NCI-H146 treated with DMSO at 0.1 percent for 48 hours (cell line): ENCODE measurements at regions not wholly inside any gene's neighbourhood (a gene's known extent, or its start where the extent isn't known, plus 50 kb on each side); places are given as distances from the start of the nearest gene placed in this dataset.
A peak's percentile ranks its signal among the peaks of the same experiment; 100 is the strongest.

Source experiments
- DNase-seq: peaks from one replicate; lab custom pipeline; 2025; ENCODE audit not compliant: unreplicated experiment; lab: John Stamatoyannopoulos, UW

GRCh38 chr9:28883234-28883633, 1310.0 kb upstream of the C9orf72 start:
- no peak for DNase-seq

DNA sequence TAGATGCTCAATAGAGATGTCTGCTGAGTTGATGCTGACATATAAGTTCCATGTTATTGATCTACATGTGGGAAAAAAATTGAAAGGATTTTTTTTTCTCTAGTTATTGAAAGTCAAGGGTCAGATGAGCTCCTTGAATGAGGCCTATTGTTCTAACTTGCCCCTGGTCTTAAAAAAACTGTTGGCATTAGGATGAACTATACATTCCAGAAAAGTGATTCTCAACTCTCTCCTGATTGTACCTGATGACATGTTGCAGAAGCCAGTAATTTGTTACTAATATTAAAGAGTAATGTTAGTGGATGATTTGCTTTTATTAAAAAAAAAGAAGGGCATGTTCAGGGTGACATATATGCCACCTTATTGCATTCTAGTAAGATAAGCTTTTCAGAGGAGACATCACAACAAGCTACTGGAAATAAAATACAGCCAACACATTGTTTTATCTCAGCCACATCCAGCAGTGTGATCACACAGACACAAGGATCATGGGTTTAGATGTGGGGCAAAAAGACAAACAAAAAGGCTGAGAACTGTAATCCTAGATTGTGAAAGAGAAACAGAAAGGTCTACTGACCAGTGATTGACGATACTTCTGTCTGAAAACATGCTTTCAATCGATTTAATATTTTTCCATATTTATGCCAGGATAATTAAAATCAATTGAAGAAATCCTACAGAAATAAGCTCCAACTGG, 1314.1 kb upstream of the C9orf72 start:
- peak; percentile 69 for DNase-seq

DNA sequence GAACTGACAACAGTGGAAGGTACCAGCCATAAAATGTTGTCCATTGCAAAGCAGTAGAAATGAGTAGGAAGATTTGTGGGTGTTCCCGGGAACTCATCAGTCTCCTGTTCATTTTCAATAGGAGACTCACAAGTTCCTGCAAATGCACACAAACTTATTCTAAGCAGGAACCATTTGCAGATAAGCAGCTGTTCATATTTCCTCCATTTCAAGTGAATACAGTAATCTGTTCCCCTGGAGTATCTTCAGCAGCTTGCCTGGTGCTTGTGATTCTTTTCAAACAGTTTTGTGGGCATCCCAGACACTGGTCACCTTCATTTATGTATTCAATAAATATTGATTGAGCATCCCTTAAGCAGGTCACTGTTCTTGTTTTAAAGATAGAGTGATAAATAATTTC, 1315.5 kb upstream of the C9orf72 start:
- DNase-seq = no peak

- DNase-seq = no peak
These were observed 1319.3 kb upstream of the C9orf72 start for GRCh38 chr9:28892538-28892937.

DNA sequence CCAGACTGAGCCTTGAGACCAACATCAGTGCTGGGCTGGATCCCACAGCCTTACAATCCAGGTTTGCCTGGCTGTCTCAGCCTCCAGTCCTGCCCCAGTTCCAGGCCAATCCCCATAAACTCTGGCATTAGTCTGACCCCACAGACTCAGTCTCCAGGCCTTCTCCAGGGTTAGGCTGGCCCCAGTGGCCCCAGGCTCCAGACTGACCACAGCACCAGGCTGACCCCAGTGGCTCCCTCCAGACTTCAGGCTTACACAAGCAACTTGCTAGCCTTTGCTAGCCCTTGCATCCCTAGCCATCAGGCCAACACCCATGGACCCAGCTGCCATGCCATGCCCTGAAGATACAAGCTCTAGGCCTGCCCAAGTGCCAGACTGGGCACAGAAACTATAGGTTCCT, 1326.0 kb upstream of the C9orf72 start:
- no peak for DNase-seq

DNA sequence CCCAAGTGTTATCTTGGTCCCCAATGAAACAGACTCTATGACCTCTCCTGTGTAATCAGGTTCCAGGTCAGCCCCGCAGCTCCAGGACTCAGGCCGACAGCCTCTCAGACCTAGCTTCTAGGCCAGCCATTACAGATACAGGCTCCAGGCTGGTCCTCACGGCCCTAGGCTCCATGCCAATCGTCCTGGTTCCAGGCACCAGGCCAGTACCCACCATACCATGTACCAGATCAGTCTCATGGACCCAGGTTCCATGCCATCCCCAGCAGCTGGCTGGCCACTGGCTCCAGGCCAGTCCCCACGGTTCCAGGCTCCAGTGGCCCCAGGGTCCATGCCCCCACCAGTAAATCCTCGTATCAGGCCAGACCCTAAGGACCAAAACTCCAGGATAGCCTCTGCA, 1326.6 kb upstream of the C9orf72 start:
- DNase-seq = no peak

- no peak for DNase-seq
These were observed 1327.1 kb upstream of the C9orf72 start for GRCh38 chr9:28900406-28900805.

DNA sequence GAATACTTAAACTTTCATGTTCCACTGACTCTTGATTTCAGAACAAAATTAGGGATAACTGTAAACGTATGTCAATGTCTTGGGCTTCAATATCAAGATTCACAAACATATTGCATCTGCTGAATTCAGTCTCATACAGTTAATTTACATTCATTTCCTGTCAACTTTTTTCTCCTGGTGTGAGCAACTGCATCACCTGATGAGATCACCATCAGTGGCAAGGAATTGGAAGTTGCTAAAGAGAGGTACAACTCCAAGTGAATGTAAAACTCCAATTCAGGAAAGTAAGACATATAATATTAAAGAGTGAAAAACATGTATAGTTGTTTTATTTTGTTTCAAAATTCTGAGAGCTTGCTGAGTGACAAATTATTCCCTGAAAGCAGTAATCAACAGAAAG, 1336.2 kb upstream of the C9orf72 start:
- no peak for DNase-seq

DNA sequence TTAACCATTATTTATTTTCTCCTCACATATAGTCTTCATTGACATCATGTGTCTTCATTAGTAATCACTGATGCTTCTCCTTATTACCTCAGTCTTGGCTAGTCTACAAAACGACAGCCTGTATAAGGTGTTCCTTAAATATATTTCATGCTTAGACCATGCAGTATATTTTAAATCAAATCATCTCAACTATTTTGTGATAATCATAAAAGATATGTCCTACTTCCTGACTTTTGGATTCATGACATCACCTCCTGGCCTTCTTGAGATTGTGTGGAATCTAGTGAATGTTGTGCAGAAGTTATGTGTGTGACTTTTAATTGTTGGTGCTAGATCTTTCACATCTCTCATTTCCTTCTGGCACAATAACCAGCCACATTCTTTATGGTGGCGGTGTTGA, 1339.3 kb upstream of the C9orf72 start:
- DNase-seq = no peak

DNA sequence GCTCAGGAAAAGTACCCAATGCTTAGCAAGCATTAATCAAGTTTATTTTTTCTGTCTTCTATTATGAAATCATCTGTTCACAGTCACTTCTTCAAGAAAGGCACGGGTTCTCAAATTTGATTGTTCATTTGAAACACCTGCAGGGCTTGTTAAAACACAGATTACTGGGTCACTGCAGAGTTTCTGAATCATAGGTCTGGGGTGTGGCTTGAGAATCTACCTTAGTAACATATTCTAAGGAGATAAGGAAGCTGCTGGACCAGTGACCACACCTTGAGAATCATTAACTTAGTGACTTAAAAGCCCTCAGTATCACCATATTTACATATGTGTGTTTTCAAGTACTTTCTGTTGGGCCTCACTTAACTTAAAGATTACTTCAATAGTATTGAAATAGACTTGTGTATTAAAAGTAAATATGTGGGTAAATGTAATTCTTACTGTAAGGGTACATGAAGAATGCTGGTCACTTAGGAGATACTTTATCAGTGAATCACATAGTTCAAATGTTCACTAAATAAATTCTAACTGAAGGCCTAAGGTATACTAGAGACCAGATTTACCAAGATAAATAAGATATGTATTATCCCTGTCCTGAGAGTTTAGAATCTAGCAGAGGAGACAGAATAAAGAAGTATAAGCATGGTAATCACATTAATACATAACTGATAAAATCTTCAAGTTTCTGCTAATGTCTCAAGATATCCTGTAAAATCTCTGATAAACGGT, 1342.1 kb upstream of the C9orf72 start:
- DNase-seq = no peak

DNA sequence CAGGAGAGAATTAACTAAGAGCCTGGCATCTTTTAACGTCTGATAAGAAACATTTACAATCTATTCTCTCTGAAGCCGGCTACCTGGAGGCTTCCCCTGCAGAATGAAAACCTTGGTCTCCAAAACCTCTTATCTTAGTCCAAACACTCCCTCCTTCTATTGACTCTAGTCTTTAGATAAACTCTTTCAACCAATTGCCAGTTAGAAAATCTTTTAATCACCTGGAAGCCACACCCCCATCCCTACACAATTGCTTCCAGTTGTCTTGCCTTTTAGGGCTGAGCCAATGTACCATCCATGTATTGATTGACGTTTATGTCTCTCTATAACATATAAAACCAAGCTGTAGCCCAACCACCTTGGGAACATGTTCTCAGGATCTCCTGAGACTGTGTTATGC, 1343.1 kb upstream of the C9orf72 start:
- no peak for DNase-seq

DNA sequence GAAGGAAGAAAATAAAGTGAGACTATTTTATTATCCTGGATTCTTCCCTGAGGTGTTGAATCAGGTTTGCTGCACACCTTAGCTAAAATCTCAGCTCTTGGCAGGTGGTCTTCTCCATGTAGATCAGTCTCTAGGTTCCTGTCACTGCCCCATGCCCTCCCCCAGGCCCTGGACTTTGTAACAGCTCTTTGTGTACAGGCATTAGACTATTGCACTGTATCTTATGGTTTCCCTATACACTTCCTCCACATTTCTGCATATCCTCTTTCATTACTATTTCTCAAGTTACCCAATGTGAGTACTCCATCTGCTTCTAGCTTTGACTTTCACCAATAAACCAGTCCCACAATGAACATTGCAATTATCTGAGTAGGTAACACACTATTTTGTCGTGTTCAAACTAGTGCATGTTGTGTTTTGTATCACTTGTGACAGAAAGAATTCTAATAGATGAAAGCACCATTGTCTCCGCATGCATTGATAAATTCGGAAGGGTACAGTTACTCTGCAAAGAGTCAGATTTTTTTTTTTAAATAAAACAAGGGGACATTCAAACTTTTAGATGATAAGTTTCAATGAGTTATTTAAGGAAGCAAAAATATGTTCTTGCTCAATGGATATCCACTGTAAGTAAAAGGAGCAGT, 1348.7 kb upstream of the C9orf72 start:
- no peak for DNase-seq

DNA sequence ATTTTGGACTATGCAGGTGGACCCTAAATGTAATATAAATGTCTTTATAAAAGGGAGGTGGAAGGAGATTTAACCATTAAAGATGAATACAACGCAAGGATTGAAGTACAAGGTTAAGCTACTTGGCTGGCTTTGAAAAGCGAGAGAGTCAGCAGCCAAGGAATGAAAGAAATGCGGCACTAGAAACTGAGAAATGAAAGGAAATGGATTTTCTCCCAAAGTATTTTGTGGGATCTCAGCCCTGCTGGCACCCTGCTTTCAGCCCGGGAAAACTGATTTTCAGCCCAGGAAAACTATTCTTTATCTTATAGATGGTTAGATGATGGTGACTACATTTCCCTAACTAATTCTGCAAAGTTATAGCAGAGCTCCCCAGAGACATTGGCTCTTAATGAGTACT, 1349.6 kb upstream of the C9orf72 start:
- no peak for DNase-seq

DNA sequence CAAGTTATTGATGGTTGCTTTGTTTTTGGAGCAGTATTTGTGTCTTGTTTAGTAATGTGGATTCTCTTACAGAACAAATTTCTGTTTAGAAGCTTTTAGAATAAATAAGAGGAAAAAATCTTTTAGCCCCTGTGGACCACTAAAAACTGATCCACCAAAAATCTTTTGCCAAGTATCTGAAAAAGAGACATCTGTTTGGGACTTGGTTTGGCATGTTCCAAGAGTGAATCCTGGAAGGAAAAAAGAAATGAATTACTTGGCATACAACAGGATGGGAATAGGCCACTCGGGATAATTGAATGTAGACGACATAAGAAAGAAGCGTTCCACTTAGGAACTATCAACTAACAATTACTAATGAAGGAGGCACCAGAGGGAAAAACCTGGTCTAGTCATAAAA, 1350.1 kb upstream of the C9orf72 start:
- no peak for DNase-seq

DNA sequence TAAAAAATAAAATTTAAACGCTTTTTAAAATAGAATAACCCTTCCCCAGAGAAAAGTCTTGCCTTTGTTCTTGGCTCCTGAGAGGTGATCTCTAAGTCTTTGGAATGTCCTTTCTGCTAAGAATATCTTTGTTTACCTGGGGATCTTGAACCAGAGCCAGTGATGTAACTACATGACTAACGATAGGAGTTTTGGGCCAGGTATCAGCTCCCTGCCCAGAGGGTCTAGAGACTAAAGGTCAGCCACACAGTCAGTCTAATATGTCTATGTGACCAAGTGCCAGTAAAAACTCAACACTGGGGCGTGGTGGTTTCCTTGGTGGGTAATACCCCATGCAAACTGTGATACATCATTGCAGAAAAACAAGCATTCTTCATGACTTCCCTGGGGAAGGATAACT, 1351.9 kb upstream of the C9orf72 start:
- DNase-seq = no peak

GRCh38 chr9:28926306-28926705, 1353.0 kb upstream of the C9orf72 start:
- no peak for DNase-seq

DNA sequence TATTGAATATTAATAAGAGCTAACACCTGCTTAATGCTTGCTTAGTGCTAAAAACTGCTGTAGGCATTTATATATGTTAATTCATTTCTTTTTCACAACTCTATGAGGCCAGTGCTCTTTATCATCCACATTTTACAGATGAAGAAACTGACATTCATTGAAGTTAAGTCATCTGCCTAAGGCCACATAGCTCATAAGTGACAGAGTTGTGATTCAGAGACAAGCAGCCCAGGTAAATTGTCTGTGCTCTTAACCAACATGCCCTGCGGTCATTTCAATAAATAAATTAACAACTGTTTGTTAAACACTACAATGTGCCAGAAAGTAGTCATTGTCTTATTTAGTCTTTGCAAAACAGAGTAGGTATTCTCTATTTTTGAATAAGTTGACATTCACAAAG, 1354.4 kb upstream of the C9orf72 start:
- DNase-seq = peak; percentile 93

DNA sequence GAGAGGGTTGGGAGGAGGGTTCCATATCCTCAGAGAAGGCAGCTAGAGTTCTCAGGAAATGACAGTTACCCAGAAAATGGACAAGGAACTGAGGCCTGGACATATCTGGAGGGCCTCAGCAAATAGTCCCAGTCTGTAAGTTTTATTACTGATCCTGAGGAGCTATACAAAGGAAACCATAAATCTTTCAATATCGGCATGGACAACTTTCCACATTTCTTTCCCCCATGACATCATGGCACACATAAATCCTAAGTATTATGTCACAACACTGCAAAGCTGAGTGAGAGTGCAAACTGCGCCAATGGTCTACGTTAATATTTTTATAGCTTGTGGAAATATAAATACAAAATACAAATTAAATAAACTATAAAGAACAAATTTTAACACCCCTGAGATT, 1356.2 kb upstream of the C9orf72 start:
- no peak for DNase-seq

DNA sequence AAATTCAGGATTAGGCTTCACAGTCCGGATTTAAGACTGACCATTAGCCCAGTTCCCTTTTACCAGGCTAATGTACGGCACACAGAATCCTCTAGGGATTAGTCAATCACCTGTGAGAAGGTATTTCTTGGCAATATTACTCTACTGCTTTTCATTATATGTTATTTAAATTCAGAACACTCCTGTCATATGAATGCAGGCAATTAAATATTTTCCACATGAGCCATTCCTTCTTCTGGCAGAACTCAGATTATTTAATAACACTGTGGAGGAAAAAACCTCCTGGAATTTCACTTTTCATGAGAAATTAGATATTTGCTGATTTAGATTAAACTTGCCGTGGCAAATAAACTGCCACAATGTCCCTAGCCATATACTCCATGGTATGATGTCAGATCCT, 1357.5 kb upstream of the C9orf72 start:
- DNase-seq = no peak

- DNase-seq = no peak
These were observed 1360.8 kb upstream of the C9orf72 start for GRCh38 chr9:28934111-28934510.

- no peak for DNase-seq
These were observed 1365.7 kb upstream of the C9orf72 start for GRCh38 chr9:28938981-28939380.

DNA sequence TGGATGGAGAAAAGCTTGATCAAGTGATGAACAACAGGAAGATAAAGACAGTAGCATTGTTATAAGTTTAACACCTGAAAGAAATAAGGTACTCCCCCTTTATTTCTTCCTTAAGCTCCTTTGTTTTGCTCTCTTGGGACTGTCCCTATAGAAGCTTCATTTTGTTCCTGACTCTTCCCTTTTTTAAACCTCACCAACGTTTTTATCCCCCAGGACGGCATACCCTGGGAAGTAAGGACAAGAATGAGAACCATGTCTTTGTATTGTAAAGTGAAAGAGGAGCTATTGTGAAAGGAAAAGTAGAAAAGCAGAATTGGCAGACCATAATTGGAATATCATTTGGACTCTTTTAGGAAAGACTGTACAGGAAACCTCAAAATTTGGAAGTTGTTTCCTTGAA, 1368.6 kb upstream of the C9orf72 start:
- no peak for DNase-seq
